ENCODE measurements at regions not wholly inside any gene's neighbourhood (a gene's known extent, or its start where the extent isn't known, plus 50 kb on each side); places are given as distances from the start of the nearest gene placed in this dataset.

DNA sequence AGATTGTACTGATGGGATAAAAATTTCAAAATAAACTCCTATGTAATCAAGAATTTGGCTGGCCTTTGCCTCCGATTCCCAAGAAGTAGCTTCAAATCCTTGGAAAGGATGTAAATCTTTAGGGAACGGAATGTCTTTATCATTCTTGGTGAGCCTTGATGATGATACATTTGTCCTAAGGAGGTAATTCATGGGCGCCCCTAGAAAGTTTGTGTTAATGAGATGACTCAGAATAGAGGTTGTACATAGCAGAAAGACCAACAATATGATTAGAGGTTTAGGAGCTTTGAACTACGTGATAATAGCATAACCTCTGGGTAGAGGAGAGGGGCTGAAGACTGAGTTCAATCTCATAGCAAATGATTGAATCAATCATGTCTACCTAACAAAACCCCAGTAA is 248.6 kb upstream of the SLITRK3 start:
- no peak for DNase-seq

DNA sequence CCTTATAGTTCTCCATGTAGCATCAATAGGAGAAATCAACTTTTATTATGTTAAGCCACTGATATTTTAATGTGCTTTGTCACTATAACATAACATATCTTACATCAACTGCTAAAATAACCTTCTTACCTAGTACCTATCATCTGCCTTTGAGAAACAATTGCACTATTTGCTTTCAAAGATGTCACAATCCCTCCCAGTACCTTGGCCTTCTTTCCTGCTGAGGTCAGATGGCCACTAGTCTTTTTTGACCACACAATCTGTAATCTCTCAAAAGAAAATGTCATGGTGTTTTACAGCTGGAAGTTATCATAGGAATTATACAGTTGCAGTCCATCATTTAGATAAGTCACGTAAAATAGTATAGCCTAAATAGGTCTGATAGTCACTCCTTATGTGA is 247.5 kb upstream of the SLITRK3 start:
- no peak for DNase-seq

DNA sequence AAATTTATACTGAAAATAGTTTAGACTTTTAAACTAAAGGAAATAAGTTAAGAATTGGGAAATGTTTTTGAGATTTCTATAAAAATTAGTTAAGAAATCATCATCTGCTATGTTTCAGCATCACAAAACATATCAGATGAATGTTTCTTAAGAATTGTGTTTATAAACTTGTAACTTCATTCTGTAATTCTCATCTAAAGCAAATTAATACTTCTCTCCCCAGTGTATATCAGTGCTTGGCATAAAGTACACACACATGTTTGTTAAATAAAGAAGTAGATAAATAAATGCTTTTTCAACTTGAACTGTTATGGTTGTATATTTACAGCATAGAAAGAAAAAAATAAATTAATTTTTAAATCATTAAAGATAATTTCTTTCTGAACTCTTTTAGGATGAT is 245.9 kb upstream of the SLITRK3 start:
- DNase-seq, result no peak

DNA sequence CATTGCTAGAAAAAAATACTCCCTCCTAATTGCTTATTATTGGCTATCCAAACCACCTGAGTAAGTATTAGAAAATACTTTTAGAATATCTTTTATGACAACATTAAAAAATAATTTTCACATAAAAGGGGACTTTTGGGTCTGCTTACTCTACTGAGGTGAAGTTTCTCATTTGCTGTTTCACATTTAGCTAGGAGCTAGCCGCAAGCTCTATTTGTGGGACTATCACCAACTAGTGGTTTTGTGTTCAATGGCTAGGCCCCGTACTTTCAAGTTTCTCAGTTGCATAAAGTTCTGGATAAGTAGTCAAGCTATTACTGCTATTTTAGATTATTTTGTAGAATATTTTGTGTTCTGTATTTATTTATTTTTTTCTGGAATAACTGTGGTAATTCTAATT is 244.2 kb upstream of the SLITRK3 start:
- no peak for DNase-seq

DNA sequence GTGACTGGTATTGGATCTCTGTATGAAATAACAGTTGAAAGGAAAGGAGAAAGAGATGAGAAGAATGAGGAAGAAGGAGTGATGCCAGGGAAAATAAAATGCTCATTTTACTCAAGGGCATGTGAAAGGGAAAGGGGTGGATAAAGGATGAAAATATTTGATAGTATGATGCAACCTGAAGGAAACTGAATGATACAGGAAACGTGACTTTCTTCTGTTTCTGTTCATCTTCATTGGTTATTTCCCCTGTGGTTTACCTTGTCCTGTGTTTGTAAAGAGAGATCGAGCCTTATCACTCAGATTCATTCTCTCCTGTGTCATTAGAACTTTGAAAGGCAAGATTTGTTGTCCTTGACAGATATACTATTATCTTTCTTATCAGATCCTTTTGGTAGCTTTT is 243.6 kb upstream of the SLITRK3 start:
- no peak for DNase-seq

DNA sequence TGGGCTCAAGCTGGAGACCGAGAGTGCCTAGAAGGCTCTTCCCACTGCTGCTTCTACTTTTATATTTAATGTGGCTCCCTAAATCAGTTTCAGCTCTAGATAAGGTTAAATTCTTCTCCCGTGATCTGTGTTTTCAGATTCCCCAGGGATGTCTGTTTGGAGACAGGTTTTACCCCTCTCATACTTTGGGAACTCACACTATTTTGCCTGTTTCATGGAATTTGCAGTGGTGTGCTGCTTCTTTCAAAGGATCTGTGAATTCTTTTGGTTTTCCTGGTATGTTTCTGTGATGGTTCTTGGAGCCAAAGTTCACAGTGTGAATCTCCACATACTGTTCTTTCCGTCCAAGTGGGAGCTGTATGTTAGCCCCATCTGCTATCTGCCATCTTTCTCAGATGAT is 238.3 kb upstream of the SLITRK3 start:
- no peak for DNase-seq

DNA sequence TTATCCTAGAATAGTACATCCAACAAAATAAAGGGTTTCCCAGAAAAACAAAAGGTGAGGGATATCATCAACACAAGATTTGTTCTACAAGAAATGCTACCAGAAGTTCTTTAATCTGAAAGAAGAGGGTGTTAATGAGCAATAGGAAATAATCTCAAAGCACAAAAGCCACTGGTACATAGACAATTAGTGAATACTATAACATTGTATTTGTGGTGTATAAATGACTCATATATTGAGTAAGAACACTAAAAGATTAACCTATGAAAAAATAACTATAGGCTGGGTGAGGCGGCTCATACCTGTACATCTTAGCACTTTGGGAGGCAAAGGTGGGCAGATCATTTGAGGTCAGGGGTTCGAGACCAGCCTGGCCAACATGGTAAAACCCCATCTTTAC is 210.2 kb upstream of the SLITRK3 start:
- no peak for DNase-seq

DNA sequence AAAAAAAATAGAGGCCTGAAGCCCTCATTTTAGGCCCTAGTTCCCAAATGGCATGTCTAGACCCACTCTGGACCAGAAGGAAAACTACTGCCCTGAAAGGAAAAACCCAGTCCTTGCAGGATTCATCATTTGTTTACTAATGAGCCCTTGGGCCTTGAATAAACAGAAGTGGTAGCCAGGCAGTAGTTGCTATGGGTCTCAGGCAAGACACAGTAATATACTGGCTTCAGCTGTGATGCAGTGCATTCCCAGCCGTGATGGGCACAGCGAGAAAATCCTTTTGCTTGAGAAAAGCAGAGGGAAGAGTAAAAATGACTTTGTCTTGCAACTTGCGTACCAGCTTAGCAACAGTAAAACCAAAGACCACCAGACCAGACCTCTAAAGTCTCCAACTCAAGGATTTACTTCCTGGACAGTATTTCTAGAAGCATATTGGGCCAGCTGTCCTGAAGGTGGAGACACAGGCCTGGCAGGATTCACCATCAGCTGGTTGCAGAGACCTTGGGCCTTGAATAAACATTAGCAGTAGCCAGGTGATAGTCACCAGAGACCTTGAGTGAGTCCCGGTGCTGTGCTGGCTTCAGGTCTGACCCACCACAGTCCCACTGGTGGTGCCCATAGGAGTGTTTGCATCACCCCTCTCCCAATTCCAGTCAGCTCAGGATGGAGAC is 208.3 kb upstream of the SLITRK3 start:
- DNase-seq, result no peak

DNA sequence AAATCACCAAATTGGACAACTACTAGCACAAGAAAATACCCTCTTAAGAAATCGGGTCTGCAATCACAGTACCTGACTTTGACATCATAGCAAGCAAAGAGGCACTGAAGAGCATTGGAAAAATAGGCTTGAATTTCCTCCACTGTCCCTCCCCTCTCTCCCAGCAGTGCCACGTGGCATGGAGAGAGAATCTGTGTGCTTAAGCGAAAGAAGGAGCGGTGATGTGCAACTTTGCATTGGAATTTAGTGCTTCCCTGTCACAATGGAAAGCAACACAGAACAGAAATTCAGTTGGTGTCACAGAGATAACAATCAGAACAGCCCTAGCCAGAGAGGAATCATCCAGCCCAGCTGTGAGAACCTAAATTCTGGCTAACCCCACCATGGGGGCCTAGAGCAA is 207.5 kb upstream of the SLITRK3 start:
- DNase-seq, result no peak

DNA sequence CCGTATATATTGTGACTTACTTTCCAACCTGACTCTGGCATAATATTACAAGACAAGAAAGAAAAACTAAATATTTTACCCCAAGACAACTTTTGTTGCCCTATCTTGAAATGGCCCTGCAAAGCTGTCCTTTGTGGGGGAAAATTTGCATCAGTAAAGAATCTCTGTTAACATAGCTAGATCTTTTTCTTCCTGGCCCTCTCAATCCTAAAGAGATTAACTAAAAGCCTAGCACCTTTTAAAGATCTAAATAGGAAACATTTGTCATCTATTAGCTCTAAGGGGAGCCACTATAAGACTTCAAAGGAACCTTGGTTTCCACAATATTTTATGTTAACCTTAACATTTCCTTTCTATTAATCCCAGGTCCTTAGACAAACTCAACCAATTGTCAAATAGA is 199.0 kb upstream of the SLITRK3 start:
- DNase-seq, result no peak

DNA sequence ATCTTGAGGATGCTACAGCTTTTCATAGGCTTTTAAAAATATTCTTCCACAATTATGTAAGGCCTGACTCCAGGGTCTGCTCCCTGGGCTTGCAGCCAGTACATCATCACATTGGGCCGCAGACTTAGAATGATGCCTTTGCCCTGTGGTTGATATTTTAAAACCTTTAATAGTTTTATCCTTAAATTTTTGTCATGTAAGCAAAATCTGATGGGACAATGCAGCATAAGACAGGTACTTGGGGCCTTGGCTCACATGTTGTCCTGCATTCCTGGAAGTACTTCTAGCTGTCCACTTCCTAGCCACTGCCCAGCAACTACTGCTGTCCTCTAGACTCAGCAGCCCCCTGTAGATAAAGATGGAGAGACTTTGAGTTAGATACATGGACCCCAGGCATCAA is 197.3 kb upstream of the SLITRK3 start:
- no peak for DNase-seq

DNA sequence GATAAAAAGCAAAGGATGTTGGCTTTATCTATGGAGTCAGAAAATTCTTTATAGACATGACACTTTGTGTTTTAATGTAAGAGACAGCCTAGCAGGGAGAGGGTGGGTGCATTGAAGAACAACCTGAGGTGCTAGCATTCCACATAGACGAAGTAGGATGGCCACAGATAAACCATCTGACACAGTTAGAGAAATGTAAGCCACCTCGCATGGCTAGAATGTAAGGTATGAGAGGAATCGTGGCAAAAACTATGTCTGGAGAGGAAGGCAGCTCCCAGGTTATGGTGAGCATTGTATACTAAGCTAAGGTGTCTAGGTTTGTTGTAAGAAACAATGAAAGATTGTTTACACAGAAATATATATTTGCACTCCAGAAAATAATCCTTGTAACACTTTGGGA is 194.0 kb upstream of the SLITRK3 start:
- DNase-seq, result no peak

DNA sequence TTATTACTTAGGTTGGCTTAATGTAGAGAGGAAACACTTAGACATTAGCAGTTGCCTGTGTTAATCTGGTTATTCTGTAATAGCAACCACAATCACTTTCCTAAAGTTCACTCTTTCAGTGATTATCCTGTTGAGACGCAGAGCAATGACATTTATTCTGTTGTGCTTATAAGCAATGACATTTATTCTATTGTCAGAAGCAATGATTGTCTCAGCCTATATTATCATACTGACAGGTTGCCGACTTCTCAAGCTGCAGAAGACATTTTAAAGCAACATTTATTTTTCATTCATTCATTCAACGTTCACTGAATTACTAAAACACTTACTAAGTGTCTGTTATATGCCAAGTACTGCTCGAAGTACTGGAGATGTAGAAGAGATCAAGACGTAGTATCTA is 193.5 kb upstream of the SLITRK3 start:
- no peak for DNase-seq

DNA sequence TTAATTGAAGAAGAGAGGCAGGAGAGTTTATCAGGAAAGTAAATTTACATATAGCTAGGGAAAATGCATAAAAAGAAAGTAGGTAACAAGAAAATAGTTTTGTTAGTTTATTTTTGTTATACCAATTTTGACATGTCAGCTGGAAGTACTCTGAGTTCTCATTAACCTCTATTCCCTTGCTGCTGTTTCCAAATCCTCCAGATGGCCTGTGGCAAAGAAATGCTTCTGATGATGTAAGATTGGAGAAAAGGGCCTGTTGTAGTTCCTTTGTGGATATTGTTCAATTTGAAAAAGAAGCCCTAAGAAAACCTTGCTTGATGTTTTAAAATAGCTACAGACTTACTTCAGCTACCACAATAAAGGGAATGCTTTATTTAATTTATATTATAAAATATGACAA is 192.9 kb upstream of the SLITRK3 start:
- DNase-seq, result no peak

DNA sequence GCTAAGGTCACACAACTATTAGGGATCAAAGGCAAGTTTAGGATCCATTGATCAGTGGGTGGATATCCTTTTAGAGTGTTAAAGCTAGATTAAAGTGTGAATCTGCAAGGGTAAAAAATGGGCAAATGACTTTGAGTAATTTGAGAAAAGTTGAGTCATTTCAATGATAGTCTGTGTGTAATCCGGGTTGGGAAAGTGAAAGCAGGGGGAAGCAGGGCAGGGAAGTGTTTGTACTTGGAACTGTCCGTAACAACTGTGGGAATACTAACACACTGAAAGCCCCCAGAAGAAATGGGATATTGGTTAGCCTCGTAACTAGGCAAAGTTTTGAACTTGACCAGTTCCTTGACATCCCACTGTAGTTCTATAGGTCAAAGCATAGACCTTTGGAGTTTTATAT is 187.2 kb upstream of the SLITRK3 start:
- no peak for DNase-seq

DNA sequence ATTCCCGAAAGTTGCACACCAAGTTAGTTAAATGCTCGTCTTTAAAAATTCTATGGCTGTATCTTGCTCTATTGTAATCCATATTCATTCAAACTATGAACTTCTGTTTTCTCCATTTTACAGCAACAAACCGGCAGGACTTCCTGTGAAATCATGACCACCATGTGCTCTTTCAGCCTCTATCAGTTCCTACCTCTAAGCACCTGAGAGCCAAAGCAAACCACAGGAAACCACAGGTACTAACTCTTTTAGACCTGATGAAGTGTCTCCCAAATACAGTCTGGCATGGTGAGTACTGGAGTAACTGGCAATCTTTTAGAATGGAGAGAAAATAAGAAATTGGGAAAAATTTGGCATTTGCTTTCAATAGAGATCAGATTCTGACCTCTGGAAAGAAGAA is 186.5 kb upstream of the SLITRK3 start:
- DNase-seq, result no peak

DNA sequence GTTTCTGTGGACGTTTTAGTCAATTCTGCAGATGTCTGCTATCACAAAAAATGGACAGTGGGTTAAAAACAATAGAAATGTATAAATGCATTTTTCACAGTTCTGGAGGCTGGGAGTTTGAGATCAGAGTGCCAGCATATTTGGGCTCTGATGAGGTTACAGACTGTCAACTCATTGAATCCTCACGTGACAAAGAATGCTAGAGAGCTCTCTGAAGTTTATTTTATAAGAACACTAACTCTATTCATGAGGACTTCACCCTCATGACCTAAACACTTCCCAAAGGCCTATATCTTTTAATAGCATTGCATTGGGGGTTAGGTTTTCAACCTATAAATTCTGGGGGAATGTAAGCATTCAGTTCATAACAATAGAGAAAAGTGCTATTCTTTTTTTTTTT is 182.6 kb upstream of the SLITRK3 start:
- no peak for DNase-seq

DNA sequence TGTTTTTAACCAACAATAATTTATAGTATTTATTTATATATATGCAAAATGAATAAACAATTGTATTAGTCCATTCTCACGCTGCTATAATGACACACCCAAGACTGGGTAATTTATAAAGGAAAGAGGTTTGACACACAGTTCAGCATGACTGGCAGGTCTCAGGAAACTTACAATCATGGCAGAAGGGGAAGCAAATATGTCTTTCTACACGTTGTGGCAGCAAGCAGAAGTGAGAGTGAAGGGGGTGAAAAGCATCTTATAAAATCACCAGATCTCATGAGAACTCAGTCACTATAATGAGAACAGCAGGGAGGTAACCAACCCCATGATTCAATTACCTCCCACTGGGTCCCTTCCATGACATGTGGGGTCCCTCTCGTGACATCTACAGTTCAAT is 162.8 kb upstream of the SLITRK3 start:
- no peak for DNase-seq

DNA sequence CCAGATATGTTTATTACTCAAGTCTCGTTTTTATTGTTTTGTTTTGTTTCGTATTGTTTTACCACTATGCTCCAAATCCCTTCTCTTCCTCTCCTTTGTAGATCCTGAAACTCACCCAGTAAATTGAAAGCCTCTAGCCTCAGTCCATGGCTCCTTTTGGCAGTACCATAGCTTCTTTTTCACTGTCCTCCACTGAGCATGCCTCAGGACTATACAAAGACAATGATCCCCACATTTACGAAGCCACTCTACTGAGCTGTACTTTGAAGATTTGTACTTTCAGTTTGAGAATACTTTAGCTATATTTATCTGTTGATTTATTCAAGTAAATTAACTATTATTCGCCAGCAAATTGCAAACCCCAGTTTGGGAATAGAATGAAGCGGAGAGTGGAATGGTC is 159.1 kb upstream of the SLITRK3 start:
- DNase-seq, result no peak

DNA sequence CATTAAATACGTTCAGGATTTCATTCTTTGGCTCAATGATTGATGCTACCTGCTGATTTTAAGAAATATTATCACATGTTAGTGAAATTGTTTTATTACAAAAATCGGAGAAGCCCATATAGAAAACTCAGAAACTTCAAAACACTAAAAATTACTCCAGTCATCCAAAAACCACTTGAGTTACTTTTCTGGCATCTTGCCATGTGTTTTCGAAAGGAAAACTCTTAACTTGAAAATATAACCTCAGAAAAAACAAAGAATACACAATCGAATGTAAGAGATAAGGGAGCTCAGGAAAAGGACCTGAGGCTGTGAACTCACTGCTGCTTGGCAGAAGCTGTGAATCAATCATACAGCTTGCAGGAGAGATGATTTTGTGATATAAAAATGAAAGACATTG is 151.3 kb upstream of the SLITRK3 start:
- no peak for DNase-seq

DNA sequence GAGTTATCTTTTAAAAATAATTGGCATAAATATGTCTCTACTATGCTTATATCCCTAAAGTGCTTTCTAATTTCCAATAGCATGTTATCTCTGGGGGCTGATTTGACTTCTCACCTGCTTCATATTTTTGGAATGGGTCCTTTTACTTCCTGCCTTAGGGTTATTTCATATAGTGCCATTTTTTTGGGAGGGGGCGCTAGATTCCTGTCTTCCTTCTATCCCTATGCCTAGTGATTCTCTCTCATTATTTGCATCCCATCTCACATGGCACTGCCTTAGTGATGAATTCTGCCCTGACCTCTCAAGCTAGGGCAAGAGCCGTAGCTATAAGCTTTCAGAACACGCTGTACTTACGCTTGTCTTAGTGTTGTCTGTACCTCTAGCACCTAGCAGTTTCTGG is 150.3 kb upstream of the SLITRK3 start:
- no peak for DNase-seq

DNA sequence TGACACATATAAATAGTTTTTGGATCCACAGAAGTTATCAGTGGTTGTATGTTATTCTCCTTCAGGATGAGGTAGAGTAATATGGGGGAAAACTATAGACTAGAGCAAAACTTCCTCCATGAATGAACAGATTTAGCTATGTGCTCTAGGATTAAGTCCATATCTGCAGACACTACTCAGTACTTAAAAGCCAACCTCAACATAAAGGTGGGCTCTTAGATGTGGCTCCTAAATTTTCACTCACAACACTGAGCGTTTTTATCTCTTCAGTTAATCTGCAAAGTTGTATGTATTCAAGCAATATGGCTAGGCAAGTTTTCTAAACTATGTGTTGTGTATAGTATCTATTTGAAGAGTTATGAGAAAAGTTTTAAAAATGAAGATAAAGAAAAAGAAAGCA is 147.0 kb upstream of the SLITRK3 start:
- DNase-seq, result no peak

DNA sequence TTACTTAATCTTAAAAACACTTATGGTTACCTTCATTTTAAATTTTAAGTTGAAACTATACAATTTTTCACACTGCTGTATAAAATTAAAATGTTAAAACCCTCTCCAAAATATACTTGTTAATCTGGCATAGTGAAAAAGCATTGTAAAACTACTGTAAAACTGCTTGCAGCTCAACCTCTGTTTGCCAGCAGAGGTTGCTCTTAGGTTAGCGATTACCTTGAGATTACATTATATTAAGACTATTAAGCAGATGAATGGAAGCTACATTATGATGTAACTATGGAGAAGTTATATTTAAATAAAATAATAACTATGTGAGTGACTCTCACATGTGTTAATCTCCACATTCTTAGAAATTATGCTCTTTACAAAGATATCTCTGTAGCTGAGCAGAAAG is 143.6 kb upstream of the SLITRK3 start:
- DNase-seq, result peak; percentile 19

DNA sequence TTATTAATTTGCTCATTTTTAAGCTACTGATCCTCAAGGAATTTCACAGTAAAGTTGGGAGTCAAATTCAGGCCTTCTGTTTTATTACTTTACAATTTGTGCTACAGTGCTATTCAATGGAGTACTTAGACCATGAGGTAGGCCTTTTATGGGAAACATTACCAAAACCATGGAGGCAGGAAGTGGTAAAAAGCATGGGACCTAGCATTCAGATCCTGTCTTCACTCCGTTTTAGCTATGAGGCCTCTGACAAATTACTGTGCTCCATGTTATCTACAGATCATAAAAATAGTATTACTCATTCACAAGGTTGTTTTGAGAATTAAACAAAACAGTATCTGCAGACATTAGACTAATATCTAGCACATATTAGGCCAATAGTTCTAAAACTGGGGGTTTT is 140.6 kb upstream of the SLITRK3 start:
- DNase-seq, result no peak

Measured in NCI-H146 (cell line).